Testis (tissue), 2 donors: ENCODE measurements at regions not wholly inside any gene's neighbourhood (a gene's known extent, or its start where the extent isn't known, plus 50 kb on each side); places are given as distances from the start of the nearest gene placed in this dataset.
A peak's percentile ranks its signal among the peaks of the same experiment; 100 is the strongest.

Experiments
- DNase-seq: peaks from one replicate; pipeline ENCODE4 v3.0.0-alpha.2; 2019
- H3K27ac ChIP-seq, 2 donors: fragments of 200-600 bp; sonication (generic); one replicate each; pipeline ENCODE4 v1.5.1; 2019
- H3K27me3 ChIP-seq: fragments of 200-600 bp; sonication (generic); one replicate; pipeline ENCODE4 v1.5.1; 2019
- H3K36me3 ChIP-seq: fragments of 200-600 bp; sonication (generic); one replicate; pipeline ENCODE4 v1.5.1; 2017; ENCODE audit warnings: low read depth; ENCODE audit errors: missing control alignments
- H3K4me1 ChIP-seq: fragments of 200-600 bp; sonication (generic); one replicate; pipeline ENCODE4 v1.5.1; 2019
- H3K4me3 ChIP-seq, 2 donors: fragments of 200-600 bp; sonication (generic); one replicate each; pipeline ENCODE4 v1.5.1; 2017 to 2019
- H3K9me3 ChIP-seq: fragments of 200-600 bp; sonication (generic); one replicate; pipeline ENCODE4 v1.5.1; 2017
- POLR2A ChIP-seq: fragments of 450-650 bp; IDR thresholded peaks from one replicate; pipeline ENCODE4 v1.6.1; 2017; ENCODE audit warnings: antibody characterized with exemption, mild to moderate bottlenecking, moderate library complexity
- WGBS, 2 donors: methylation state at CpG; one replicate each; pipeline ENCODE4 v1.1.5; 2018; 5-methylcytosine and 5-hydroxymethylcytosine counted together
- intact Hi-C: fragments of 100-400 bp; cut with DNase I; formaldehyde crosslinking; loops from one replicate; pipeline ENCODE4 v1.15.1; 2023; ENCODE audit warnings: low total_unique reads
- TF ChIP-seq, protein P1 (sequence below), 3 experiments: fragments of 450-650 bp in 2 of 3; fragments of 200-600 bp in 1 of 3; sonication (generic) in 1 of 3; IDR thresholded peaks; one replicate each; pipeline ENCODE4 v1.5.1; 2016 to 2019; ENCODE audit warnings: antibody characterized with exemption in 3 of 3, mild to moderate bottlenecking in 2 of 3, moderate library complexity in 1 of 3

DNA sequence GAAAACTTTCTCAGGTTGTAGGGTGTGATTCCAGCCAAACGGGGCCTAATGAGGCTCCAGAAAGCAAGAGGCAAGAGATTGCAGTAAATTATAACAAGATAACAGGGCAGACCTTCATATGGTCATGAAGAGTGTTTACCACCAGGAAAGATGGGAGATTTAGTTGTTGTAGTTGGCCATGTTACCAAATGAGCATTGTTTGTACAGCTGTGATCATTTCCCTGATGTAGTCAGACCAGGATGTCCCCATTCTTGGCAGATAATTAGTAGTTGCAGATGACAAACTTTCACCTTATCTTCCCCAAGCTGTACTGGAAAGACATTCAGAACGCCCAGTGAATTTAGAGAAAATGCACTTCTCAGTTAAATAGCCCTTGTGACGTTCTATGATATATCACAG lies 630.8 kb downstream of the ANKRD7 start:
- WGBS, 2 donors = 35 to 43% methylated on average over 3 of the region's 3 CpGs
- Histone ChIP-seq H3K4me3 (no peak overlapping the region), H3K36me3 (no peaks in the 10 kb centered on the region), H3K9me3 (no peaks in the 10 kb centered on the region), H3K4me1 (peaks cover 6% of the 10 kb centered on the region), H3K27ac (peak overlapping the region in 1 of 2 donors; percentile 55), H3K27me3 (no peaks in the 10 kb centered on the region)
- TF ChIP-seq, protein P1, sequence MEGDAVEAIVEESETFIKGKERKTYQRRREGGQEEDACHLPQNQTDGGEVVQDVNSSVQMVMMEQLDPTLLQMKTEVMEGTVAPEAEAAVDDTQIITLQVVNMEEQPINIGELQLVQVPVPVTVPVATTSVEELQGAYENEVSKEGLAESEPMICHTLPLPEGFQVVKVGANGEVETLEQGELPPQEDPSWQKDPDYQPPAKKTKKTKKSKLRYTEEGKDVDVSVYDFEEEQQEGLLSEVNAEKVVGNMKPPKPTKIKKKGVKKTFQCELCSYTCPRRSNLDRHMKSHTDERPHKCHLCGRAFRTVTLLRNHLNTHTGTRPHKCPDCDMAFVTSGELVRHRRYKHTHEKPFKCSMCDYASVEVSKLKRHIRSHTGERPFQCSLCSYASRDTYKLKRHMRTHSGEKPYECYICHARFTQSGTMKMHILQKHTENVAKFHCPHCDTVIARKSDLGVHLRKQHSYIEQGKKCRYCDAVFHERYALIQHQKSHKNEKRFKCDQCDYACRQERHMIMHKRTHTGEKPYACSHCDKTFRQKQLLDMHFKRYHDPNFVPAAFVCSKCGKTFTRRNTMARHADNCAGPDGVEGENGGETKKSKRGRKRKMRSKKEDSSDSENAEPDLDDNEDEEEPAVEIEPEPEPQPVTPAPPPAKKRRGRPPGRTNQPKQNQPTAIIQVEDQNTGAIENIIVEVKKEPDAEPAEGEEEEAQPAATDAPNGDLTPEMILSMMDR (IDR thresholded peaks at IDR 0.05) = no peak
- TF ChIP-seq POLR2A = no peak
- intact Hi-C loops = no loop called here
- DNase-seq = no peak

DNA sequence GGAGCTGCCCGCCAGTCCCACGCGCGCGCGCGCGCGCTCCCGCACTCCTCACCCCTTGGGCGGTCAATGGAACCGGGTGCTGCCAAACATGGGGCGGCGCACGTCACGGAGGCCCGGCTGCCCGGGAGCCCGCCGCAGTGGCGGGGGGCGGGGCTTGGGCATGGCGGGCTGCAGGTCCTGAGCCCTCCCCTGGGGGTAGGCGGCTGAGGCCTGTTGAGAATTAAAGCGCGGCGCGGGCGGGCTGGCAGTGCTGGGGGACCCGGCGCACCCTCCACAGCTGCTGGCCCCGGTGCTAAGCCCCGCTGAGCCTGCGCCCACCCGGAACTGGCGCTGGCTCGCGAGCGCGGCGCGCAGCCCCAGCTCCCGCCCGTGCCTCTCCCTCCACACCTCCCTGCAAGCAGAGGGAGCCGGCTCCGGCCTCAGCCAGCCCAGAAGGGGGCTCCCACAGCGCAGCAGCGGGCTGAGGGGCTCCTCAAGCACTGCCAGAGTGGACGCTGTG lies 634.2 kb downstream of the ANKRD7 start:
- no peaks in the 10 kb centered on the region for H3K9me3 ChIP-seq
- peak overlapping the region; percentile 26 to 58 for H3K4me3 ChIP-seq
- peak overlapping the region; percentile 42 to 58 for H3K27ac ChIP-seq
- H3K4me1 ChIP-seq = peaks cover 6% of the 10 kb centered on the region
- WGBS, 2 donors = 77 to 79% methylated on average over 23 to 40 of the region's 49 CpGs
- intact Hi-C loops = no loop called here
- H3K27me3 ChIP-seq = no peaks in the 10 kb centered on the region
- TF ChIP-seq POLR2A = no peak
- TF ChIP-seq, protein P1 (IDR thresholded peaks at IDR 0.05) = no peak
- peak; percentile 65 for DNase-seq
- H3K36me3 ChIP-seq = no peaks in the 10 kb centered on the region

DNA sequence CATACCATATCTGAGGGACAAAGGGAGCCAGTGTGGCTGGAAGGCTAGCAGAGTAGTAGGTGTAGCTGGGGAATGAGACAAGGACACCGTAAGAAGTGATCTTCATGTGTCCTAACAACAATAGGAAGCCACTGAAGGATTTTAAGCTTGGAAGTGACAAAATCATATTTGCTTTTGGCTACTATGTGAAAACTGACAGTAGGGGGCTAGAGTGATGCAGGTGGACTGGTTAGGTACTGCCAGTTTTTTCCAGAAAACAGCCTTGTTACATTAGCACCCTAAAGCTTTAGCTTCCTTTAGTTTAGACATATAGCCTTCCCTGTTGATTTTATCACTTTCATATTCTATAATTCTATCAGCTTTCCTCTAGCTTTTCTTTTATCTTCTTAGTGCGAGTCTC lies 637.1 kb downstream of the ANKRD7 start:
- 77% methylated on average over 2 of the region's 2 CpGs for WGBS, 2 donors
- no peaks in the 10 kb centered on the region for H3K4me1 ChIP-seq
- intact Hi-C loops = no loop called here
- no peaks in the 10 kb centered on the region for H3K9me3 ChIP-seq
- no peak for DNase-seq
- no peak overlapping the region for H3K4me3 ChIP-seq
- H3K27ac ChIP-seq = no peak overlapping the region
- TF ChIP-seq POLR2A = no peak
- TF ChIP-seq, protein P1 (IDR thresholded peaks at IDR 0.05) = no peak
- no peaks in the 10 kb centered on the region for H3K27me3 ChIP-seq
- H3K36me3 ChIP-seq = no peaks in the 10 kb centered on the region

DNA sequence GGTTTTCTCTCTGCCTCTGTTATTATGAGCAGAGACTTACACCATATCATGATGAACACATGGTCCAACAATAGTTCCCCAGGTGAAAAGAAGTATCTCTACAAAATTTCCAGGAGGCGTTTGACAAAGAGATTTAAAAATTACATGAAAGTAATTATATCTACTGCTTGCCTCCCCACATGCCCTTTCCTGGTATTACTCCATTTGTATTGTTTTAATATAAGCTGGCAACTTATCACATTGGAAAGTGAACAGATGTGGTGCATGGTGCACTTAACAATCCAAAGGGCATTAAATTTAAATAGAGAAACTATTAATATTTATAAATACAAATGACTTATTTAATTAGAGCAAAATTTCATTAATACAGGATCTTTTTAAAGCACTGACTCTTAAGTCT lies 638.2 kb downstream of the ANKRD7 start:
- no peak for TF ChIP-seq POLR2A
- TF ChIP-seq, protein P1 (IDR thresholded peaks at IDR 0.05) = no peak
- no peaks in the 10 kb centered on the region for H3K4me1 ChIP-seq
- no peak overlapping the region for H3K27ac ChIP-seq
- H3K9me3 ChIP-seq = no peaks in the 10 kb centered on the region
- 60 to 67% methylated on average over 1 of the region's 1 CpG for WGBS, 2 donors
- no peak overlapping the region for H3K4me3 ChIP-seq
- intact Hi-C loops = no loop called here
- no peaks in the 10 kb centered on the region for H3K27me3 ChIP-seq
- DNase-seq = no peak
- no peaks in the 10 kb centered on the region for H3K36me3 ChIP-seq

DNA sequence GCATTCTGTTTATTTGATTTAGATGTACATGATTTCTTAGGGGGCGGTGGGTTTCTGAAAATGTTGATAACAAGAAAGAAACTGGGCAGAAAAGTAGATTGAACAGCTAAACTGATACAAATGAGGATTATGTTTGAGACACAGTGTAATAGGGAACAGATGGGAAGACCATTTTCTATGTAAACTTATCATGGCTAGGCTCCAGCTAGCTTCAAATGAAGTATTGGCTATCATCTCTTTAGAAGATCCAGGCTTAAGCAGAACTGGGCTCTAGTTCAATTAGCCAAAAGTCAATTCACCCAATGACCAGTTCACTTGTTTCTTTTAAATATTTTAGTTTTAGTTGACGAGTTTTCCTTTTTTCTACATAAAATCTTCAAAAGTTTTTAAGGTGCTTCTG lies 639.5 kb downstream of the ANKRD7 start:
- 57 to 60% methylated on average over 2 of the region's 2 CpGs for WGBS, 2 donors
- Histone ChIP-seq H3K4me3 (no peak overlapping the region), H3K4me1 (no peaks in the 10 kb centered on the region), H3K27me3 (no peaks in the 10 kb centered on the region), H3K27ac (no peak overlapping the region), H3K36me3 (no peaks in the 10 kb centered on the region), H3K9me3 (no peaks in the 10 kb centered on the region)
- intact Hi-C loops = no loop called here
- TF ChIP-seq POLR2A = no peak
- TF ChIP-seq, protein P1 (IDR thresholded peaks at IDR 0.05) = no peak
- DNase-seq = no peak
